ENCODE measurements at regions not wholly inside any gene's neighbourhood (a gene's known extent, or its start where the extent isn't known, plus 50 kb on each side); places are given as distances from the start of the nearest gene placed in this dataset.

DNA sequence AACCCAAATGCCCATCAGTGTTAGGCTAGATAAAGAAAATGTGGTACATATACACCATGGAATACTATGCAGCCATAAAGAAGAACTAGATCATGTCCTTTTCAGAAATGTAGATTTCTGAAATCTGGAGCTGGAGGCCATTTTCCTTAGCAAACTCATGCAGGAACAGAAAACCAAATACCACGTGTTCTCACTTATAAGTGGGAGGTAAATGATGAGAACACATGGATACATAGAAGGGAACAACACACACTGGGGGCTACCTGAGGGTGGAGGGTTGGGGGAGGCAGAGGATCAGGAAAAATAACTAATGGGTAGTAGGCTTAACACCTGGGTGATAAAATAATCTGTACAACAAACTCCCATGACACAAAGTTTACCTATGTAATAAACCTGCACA lies 153.5 kb upstream of the PRNP start:
- H3K27me3 ChIP-seq (ENCODE audit: control insufficient read depth in 2 of 2, insufficient read depth in 2 of 2, low read length in 2 of 2) = peaks cover 1 to 27% of the 10 kb centered on the region in 2 experiments
- dilution Hi-C loops (cut with MboI; ENCODE audit: extremely low pct_ligation_motif_present, low sequenced_read_pairs) = no loop called here
- no peak for FAIRE-seq

More for the DNA sequence above, 153.5 kb upstream of the PRNP start:
- Histone ChIP-seq H3K4me1 (ENCODE audit: control insufficient read depth, extremely low read depth, insufficient read depth, low read length) (no peaks in the 10 kb centered on the region), H2AFZ (ENCODE audit: low read depth, low read length) (no peak overlapping the region), H3K27ac (ENCODE audit: insufficient read depth, low read depth, low read length) (no peak overlapping the region), H4K20me1 (replicated peaks; ENCODE audit: control insufficient read depth, extremely low read depth, insufficient read depth, low read length) (no peaks in the 10 kb centered on the region), H3K4me2 (ENCODE audit: insufficient read depth, low read length) (no peak overlapping the region), H3K9me3 (replicated peaks; ENCODE audit: control insufficient read depth, insufficient read depth, low read length) (no peaks in the 10 kb centered on the region), H3K79me2 (ENCODE audit: control insufficient read depth, insufficient read depth, low read length) (no peaks in the 10 kb centered on the region), H3K9ac (replicated peaks; ENCODE audit: extremely low read depth, insufficient read depth, low read length) (no peak overlapping the region), H3K4me3 (replicated peaks in 1 of 3; ENCODE audit: insufficient read depth in 1 of 3, low read depth in 1 of 3, low read length in 3 of 3) (no peak overlapping the region), H3K36me3 (ENCODE audit: control insufficient read depth in 2 of 2, extremely low read depth in 1 of 2, insufficient read depth in 2 of 2, low read length in 2 of 2) (no peaks in the 10 kb centered on the region), H3K9me1 (replicated peaks; ENCODE audit: control insufficient read depth, extremely low read depth, insufficient read depth, low read length) (no peaks in the 10 kb centered on the region)
- CTCF ChIA-PET = no interaction called here
- TF ChIP-seq GATA2 (IDR thresholded peaks at IDR 0.05; ENCODE audit: insufficient read depth, insufficient read length, low read depth, low read length) (no peak), FOS (IDR thresholded peaks at IDR 0.05; ENCODE audit: borderline replicate concordance, insufficient read depth, low read length) (no peak), EZH2 (IDR thresholded peaks at IDR 0.05; ENCODE audit: borderline replicate concordance, low read depth, low read length, severe bottlenecking) (no peak), MYC (IDR thresholded peaks at IDR 0.05; ENCODE audit: low read depth, low read length) (no peak), POLR2A (IDR thresholded peaks at IDR 0.05; ENCODE audit: low read depth, low read length) (no peak), JUN (IDR thresholded peaks at IDR 0.05; ENCODE audit: borderline replicate concordance, insufficient read depth, insufficient read length, low read depth) (no peak), POLR2AphosphoS5 (IDR thresholded peaks at IDR 0.05; ENCODE audit: insufficient read depth, low read depth, low read length) (no peak)
- TF ChIP-seq, protein P1, sequence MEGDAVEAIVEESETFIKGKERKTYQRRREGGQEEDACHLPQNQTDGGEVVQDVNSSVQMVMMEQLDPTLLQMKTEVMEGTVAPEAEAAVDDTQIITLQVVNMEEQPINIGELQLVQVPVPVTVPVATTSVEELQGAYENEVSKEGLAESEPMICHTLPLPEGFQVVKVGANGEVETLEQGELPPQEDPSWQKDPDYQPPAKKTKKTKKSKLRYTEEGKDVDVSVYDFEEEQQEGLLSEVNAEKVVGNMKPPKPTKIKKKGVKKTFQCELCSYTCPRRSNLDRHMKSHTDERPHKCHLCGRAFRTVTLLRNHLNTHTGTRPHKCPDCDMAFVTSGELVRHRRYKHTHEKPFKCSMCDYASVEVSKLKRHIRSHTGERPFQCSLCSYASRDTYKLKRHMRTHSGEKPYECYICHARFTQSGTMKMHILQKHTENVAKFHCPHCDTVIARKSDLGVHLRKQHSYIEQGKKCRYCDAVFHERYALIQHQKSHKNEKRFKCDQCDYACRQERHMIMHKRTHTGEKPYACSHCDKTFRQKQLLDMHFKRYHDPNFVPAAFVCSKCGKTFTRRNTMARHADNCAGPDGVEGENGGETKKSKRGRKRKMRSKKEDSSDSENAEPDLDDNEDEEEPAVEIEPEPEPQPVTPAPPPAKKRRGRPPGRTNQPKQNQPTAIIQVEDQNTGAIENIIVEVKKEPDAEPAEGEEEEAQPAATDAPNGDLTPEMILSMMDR (IDR thresholded peaks at IDR 0.05; ENCODE audit: extremely low read depth in 1 of 2, insufficient read depth in 1 of 2, low read depth in 1 of 2, low read length in 2 of 2) = no peak
- TF ChIP-seq, protein P2, sequence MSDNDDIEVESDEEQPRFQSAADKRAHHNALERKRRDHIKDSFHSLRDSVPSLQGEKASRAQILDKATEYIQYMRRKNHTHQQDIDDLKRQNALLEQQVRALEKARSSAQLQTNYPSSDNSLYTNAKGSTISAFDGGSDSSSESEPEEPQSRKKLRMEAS (IDR thresholded peaks at IDR 0.05; ENCODE audit: insufficient read depth, insufficient read length) = no peak
- no peak for DNase-seq (ENCODE audit: low read depth, low spot score)
- no TSS peak for BruUV-seq (replicated peaks)
- POLR2A ChIA-PET = no interaction called here
- intact Hi-C loops (cut with micrococcal nuclease) = no loop called here
